SK-N-SH (cell line): ENCODE measurements at regions not wholly inside any gene's neighbourhood (a gene's known extent, or its start where the extent isn't known, plus 50 kb on each side); places are given as distances from the start of the nearest gene placed in this dataset.

Experiments
- CTCF ChIA-PET: fragments of 300-600, 350-600 bp; formaldehyde crosslinking; extraction: SDS; loops from one replicate; lab custom pipeline; 2021; lab: Yijun Ruan, JAX
- POLR2A ChIA-PET: fragments of 350-600 bp; sonication (Branson Sonifier 250); formaldehyde crosslinking; extraction: SDS; loops from one replicate; lab custom pipeline; 2020; ENCODE audit warnings: antibody characterized with exemption, inconsistent platforms; lab: Yijun Ruan, JAX
- DNase-seq: peaks from one replicate; pipeline ENCODE4 v3.0.0; 2012
- H2AFZ ChIP-seq: fragments of 200-600 bp; sonication (generic); 2 replicates; pipeline ENCODE4 v1.8.1; 2016; ENCODE audit warnings: antibody characterized with exemption, mild to moderate bottlenecking, low read depth
- H3F3A ChIP-seq: fragments of 200-600 bp; sonication (generic); replicated peaks from 2 replicates; pipeline ENCODE3; 2016; ENCODE audit warnings: antibody characterized with exemption, mild to moderate bottlenecking; ENCODE audit not compliant: insufficient read depth
- H3K27ac ChIP-seq, 2 experiments: fragments of 200-500 bp in 1 of 2; fragments of 200-600 bp in 1 of 2; sonication (Bioruptor generic) in 1 of 2; sonication (generic), shearing (Covaris generic) in 1 of 2; 2 replicates each; pipeline versions ENCODE4 v1.5.1 to v1.6.1; 2014 to 2016; ENCODE audit warnings: low read depth in 2 of 2, inconsistent platforms in 1 of 2, low read length in 1 of 2, mild to moderate bottlenecking in 1 of 2, mixed read lengths in 1 of 2
- H3K27me3 ChIP-seq: fragments of 200-600 bp; sonication (generic), shearing (Covaris generic); 2 replicates; pipeline ENCODE4 v1.6.1; 2016; ENCODE audit warnings: mixed run types; ENCODE audit not compliant: insufficient read depth
- H3K36me3 ChIP-seq, 2 experiments: fragments of 200-500 bp in 1 of 2; fragments of 200-600 bp in 1 of 2; sonication (Bioruptor generic) in 1 of 2; sonication (generic) in 1 of 2; replicated peaks in 1 of 2; 2 replicates each; pipeline versions ENCODE3 to v1.5.1; 2014 to 2016; ENCODE audit warnings: low read length in 1 of 2, mild to moderate bottlenecking in 1 of 2; ENCODE audit not compliant: insufficient read depth in 2 of 2, control insufficient read depth in 1 of 2
- H3K4me1 ChIP-seq, 2 experiments: fragments of 200-500 bp in 1 of 2; fragments of 200-600 bp in 1 of 2; sonication (Bioruptor generic) in 1 of 2; sonication (generic), shearing (Covaris generic) in 1 of 2; 2 replicates each; pipeline versions ENCODE4 v1.5.1 to v1.6.1; 2014 to 2016; ENCODE audit warnings: low read depth in 1 of 2, low read length in 1 of 2, mixed run types in 1 of 2; ENCODE audit not compliant: insufficient read depth in 2 of 2, control insufficient read depth in 1 of 2
- H3K4me2 ChIP-seq: fragments of 200-600 bp; sonication (generic), shearing (Covaris generic); 2 replicates; pipeline ENCODE4 v1.6.1; 2017; ENCODE audit warnings: mixed run types
- H3K4me3 ChIP-seq, 2 experiments: fragments of 200-500 bp in 1 of 2; fragments of 200-600 bp in 1 of 2; sonication (Bioruptor generic) in 1 of 2; sonication (generic), shearing (Covaris generic) in 1 of 2; 2 replicates each; pipeline versions ENCODE4 v1.5.1 to v1.8.1; 2014 to 2016; ENCODE audit warnings: low read depth in 2 of 2, inconsistent platforms in 1 of 2, low read length in 1 of 2, mild to moderate bottlenecking in 1 of 2, mixed read lengths in 1 of 2, moderate library complexity in 1 of 2
- H3K79me2 ChIP-seq: fragments of 200-600 bp; sonication (generic); 2 replicates; pipeline ENCODE4 v1.8.1; 2017; ENCODE audit warnings: mild to moderate bottlenecking; ENCODE audit not compliant: insufficient read depth
- H3K9ac ChIP-seq: fragments of 200-600 bp; sonication (generic); 2 replicates; pipeline ENCODE4 v1.6.1; 2017; ENCODE audit warnings: mixed run types
- H3K9me2 ChIP-seq: fragments of 200-600 bp; sonication (generic); 2 replicates; pipeline ENCODE4 v1.6.1; 2017; ENCODE audit warnings: mixed run types
- H3K9me3 ChIP-seq: fragments of 200-600 bp; sonication (generic); 2 replicates; pipeline ENCODE4 v1.6.1; 2017; ENCODE audit warnings: mixed run types, mild to moderate bottlenecking, moderate library complexity
- H4K20me1 ChIP-seq: fragments of 200-600 bp; sonication (generic); 2 replicates; pipeline ENCODE4 v1.6.1; 2017; ENCODE audit warnings: mild to moderate bottlenecking, mixed run types; ENCODE audit not compliant: insufficient read depth
- CHD2 ChIP-seq: fragments of 150-350 bp; IDR thresholded peaks from 2 replicates; pipeline ENCODE4 v1.6.1; 2018; ENCODE audit warnings: low read length; ENCODE audit not compliant: partially characterized antibody
- CTCF ChIP-seq: fragments of 200-600 bp; sonication (generic); IDR thresholded peaks from 2 replicates; pipeline ENCODE4 v1.6.1; 2017; ENCODE audit warnings: antibody characterized with exemption, mild to moderate bottlenecking, moderate library complexity
- ELF1 ChIP-seq: IDR thresholded peaks from 2 replicates; pipeline ENCODE4 v1.4.0; 2012
- EP300 ChIP-seq, 2 experiments: IDR thresholded peaks; 2 replicates each; pipeline versions ENCODE4 v1.4.0 to v1.6.1; 2012; ENCODE audit warnings: borderline replicate concordance in 1 of 2, low read depth in 1 of 2, low read length in 1 of 2
- EZH2phosphoT487 ChIP-seq: fragments of 200-600 bp; sonication (generic); IDR thresholded peaks from 2 replicates; pipeline ENCODE4 v1.6.1; 2017; ENCODE audit warnings: low read depth, mixed run types, mild to moderate bottlenecking, antibody characterized with exemption, moderate library complexity, borderline replicate concordance
- FOSL2 ChIP-seq: IDR thresholded peaks from 2 replicates; pipeline ENCODE4 v1.4.0; 2012; ENCODE audit warnings: low read depth, mild to moderate bottlenecking, moderate library complexity, borderline replicate concordance
- FOXJ3 ChIP-seq: sonication (generic); formaldehyde crosslinking; IDR thresholded peaks from 2 replicates; pipeline ENCODE4 v1.5.1; 2020; ENCODE audit warnings: mild to moderate bottlenecking, missing genetic modification reagents
- FOXM1 ChIP-seq: IDR thresholded peaks from 2 replicates; pipeline ENCODE4 v1.4.0; 2012; ENCODE audit warnings: low read depth, mild to moderate bottlenecking
- GABPA ChIP-seq: IDR thresholded peaks from 2 replicates; pipeline ENCODE4 v1.4.0; 2012; ENCODE audit warnings: low read depth, mild to moderate bottlenecking
- JUND ChIP-seq: IDR thresholded peaks from 2 replicates; pipeline ENCODE4 v1.4.0; 2012
- MAX ChIP-seq: IDR thresholded peaks from 2 replicates; pipeline ENCODE4 v1.4.0; 2012; ENCODE audit warnings: low read depth
- RAD21 ChIP-seq: IDR thresholded peaks from 2 replicates; pipeline ENCODE4 v1.6.1; 2012; ENCODE audit warnings: mild to moderate bottlenecking, low read length
- RXRA ChIP-seq: IDR thresholded peaks from 2 replicates; pipeline ENCODE4 v1.4.0; 2012; ENCODE audit warnings: low read depth, mild to moderate bottlenecking, borderline replicate concordance
- SIN3A ChIP-seq: IDR thresholded peaks from 2 replicates; pipeline ENCODE4 v1.6.1; 2012; ENCODE audit warnings: low read depth, mild to moderate bottlenecking, low read length, moderate library complexity, borderline replicate concordance
- YY1 ChIP-seq: IDR thresholded peaks from 2 replicates; pipeline ENCODE4 v1.4.0; 2012; ENCODE audit warnings: low read depth, mild to moderate bottlenecking
- WGBS: methylation state at CpG from one replicate; pipeline ENCODE4 v1.1.6; 2017; ENCODE audit warnings: low lambda C conversion rate; 5-methylcytosine and 5-hydroxymethylcytosine counted together

GRCh38 chr6:4676016-4676415 is 100.2 kb upstream of the CDYL start:
- Histone ChIP-seq H2AFZ (no peak overlapping the region), H3K9me3 (no peaks in the 10 kb centered on the region), H3K4me1 (no peaks in the 10 kb centered on the region), H3K27me3 (no peaks in the 10 kb centered on the region), H3K4me3 (no peak overlapping the region), H3K9me2 (no peaks in the 10 kb centered on the region), H3K4me2 (no peak overlapping the region), H3F3A (no peaks in the 10 kb centered on the region), H3K79me2 (no peaks in the 10 kb centered on the region), H4K20me1 (no peaks in the 10 kb centered on the region), H3K27ac (no peak overlapping the region), H3K9ac (no peak overlapping the region), H3K36me3 (no peaks in the 10 kb centered on the region)
- ChIA-PET CTCF (interaction anchor here (0.5 to 0.9 kb wide), 2 partner anchors 16 to 944 kb away, joined by 3 read pairs; no protein-coding TSS in a partner anchor), POLR2A (no interaction called here)
- no peak for DNase-seq
- TF ChIP-seq JUND (no peak), CTCF (no peak), FOXM1 (no peak), FOSL2 (no peak), SIN3A (no peak), YY1 (no peak), CHD2 (no peak), EZH2phosphoT487 (no peak), MAX (no peak), ELF1 (no peak), EP300 (IDR thresholded peaks at IDR 0.05; ENCODE audit: borderline replicate concordance in 1 of 2, low read depth in 1 of 2, low read length in 1 of 2) (no peak)
- WGBS = no CpG with 5 or more reads among the region's 9 CpGs

GRCh38 chr6:4675121-4675520 is 101.1 kb upstream of the CDYL start:
- H3K79me2 ChIP-seq = no peaks in the 10 kb centered on the region
- H3K4me3 ChIP-seq = no peak overlapping the region
- 24% methylated on average over 6 of the region's 6 CpGs for WGBS
- no peak overlapping the region for H3K9ac ChIP-seq
- POLR2A ChIA-PET = no interaction called here
- H3K27ac ChIP-seq = no peak overlapping the region
- no peaks in the 10 kb centered on the region for H3K36me3 ChIP-seq
- no peaks in the 10 kb centered on the region for H4K20me1 ChIP-seq
- CTCF ChIA-PET = no interaction called here
- H3K9me2 ChIP-seq = no peaks in the 10 kb centered on the region
- H2AFZ ChIP-seq = no peak overlapping the region
- TF ChIP-seq RAD21 (no peak), GABPA (no peak), FOXJ3 (CRISPR knock-in tag) (no peak), MAX (no peak), RXRA (no peak)
- no peak for DNase-seq
- no peaks in the 10 kb centered on the region for H3K4me1 ChIP-seq
- H3K4me2 ChIP-seq = no peak overlapping the region
- no peaks in the 10 kb centered on the region for H3F3A ChIP-seq
- H3K27me3 ChIP-seq = no peaks in the 10 kb centered on the region
- H3K9me3 ChIP-seq = no peaks in the 10 kb centered on the region
